ENCODE measurements at regions not wholly inside any gene's neighbourhood (a gene's known extent, or its start where the extent isn't known, plus 50 kb on each side); places are given as distances from the start of the nearest gene placed in this dataset.

- no peak for TF ChIP-seq ZBTB40 (IDR thresholded peaks at IDR 0.05; ENCODE audit: borderline replicate concordance)
- TF ChIP-seq RUNX3 (IDR thresholded peaks at IDR 0.05; ENCODE audit: low read length), result no peak
- no peak for TF ChIP-seq POU2F2 (IDR thresholded peaks at IDR 0.05; ENCODE audit: borderline replicate concordance, low read depth, low read length)
- no peak for TF ChIP-seq BCL3 (IDR thresholded peaks at IDR 0.05; ENCODE audit: borderline replicate concordance, insufficient read depth, low read depth, low read length, poor library complexity, severe bottlenecking)
Observed at GRCh38 chr1:220432408-220432807, 95.5 kb upstream of the MARK1 start (continued).

- Histone ChIP-seq H3K9me3 (replicated peaks; ENCODE audit: control insufficient read depth, insufficient read depth, low read length) (no peaks in the 10 kb centered on the region), H3K36me3 (ENCODE audit: control insufficient read depth in 2 of 2, insufficient read depth in 2 of 2, low read length in 1 of 2) (no peaks in the 10 kb centered on the region), H4K20me1 (ENCODE audit: control insufficient read depth, insufficient read depth) (no peaks in the 10 kb centered on the region), H3K27ac (ENCODE audit: control insufficient read depth, insufficient read depth) (no peak overlapping the region), H3K4me3 (no peak overlapping the region), H2AFZ (ENCODE audit: control insufficient read depth, low read depth, low read length) (no peak overlapping the region), H3K27me3 (replicated peaks in 1 of 2; ENCODE audit: control insufficient read depth in 2 of 2, insufficient read depth in 2 of 2, low read length in 1 of 2) (no peaks in the 10 kb centered on the region), H3K9ac (ENCODE audit: control insufficient read depth, insufficient read depth, low read length) (no peak overlapping the region), H3K4me1 (ENCODE audit: control insufficient read depth, insufficient read depth, low read length) (no peaks in the 10 kb centered on the region), H3K79me2 (ENCODE audit: control insufficient read depth, insufficient read depth, low read length) (no peaks in the 10 kb centered on the region), H3K4me2 (ENCODE audit: control insufficient read depth, insufficient read depth) (no peak overlapping the region)
- RAD21 ChIA-PET (ENCODE audit: unreplicated experiment), result no interaction called here
- ATAC-seq (no peak), FAIRE-seq (no peak), DNase-seq (ENCODE audit: low read depth, low spot score) (no peak)
- 24% methylated on average over 7 of the region's 7 CpGs for WGBS (ENCODE audit: insufficient coverage, insufficient replicate concordance, low lambda C conversion rate, missing lambda C conversion rate)
- POLR2A ChIA-PET, result no interaction called here
- SMC1A ChIA-PET (ENCODE audit: uncharacterized antibody, unreplicated experiment), result no interaction called here
- CTCF ChIA-PET, result interaction anchor here (0.7 to 1.0 kb wide), 2 partner anchors 15 to 136 kb away, joined by 3 to 4 read pairs; no protein-coding TSS in a partner anchor
- no TSS peak for BruUV-seq (replicated peaks)
- peak; percentile 20; the same call in 1 of the 2 replicates for TF ChIP-seq RAD51 (IDR thresholded peaks at IDR 0.05)
- TF ChIP-seq, protein P1, sequence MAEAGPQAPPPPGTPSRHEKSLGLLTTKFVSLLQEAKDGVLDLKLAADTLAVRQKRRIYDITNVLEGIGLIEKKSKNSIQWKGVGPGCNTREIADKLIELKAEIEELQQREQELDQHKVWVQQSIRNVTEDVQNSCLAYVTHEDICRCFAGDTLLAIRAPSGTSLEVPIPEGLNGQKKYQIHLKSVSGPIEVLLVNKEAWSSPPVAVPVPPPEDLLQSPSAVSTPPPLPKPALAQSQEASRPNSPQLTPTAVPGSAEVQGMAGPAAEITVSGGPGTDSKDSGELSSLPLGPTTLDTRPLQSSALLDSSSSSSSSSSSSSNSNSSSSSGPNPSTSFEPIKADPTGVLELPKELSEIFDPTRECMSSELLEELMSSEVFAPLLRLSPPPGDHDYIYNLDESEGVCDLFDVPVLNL (IDR thresholded peaks at IDR 0.05; ENCODE audit: low read depth, low read length), result no peak
- no peak for TF ChIP-seq FOXM1 (IDR thresholded peaks at IDR 0.05; ENCODE audit: low read depth, low read length)
- TF ChIP-seq FOXK2 (IDR thresholded peaks at IDR 0.05), result no peak
- in situ Hi-C loops (cut with MboI), result no loop called here
- intact Hi-C loops (cut with micrococcal nuclease; ENCODE audit: unreplicated experiment), result no loop called here
Observed at GRCh38 chr1:220431554-220432239, 96.2 kb upstream of the MARK1 start.
